ENCODE measurements at regions not wholly inside any gene's neighbourhood (a gene's known extent, or its start where the extent isn't known, plus 50 kb on each side); places are given as distances from the start of the nearest gene placed in this dataset.

DNA sequence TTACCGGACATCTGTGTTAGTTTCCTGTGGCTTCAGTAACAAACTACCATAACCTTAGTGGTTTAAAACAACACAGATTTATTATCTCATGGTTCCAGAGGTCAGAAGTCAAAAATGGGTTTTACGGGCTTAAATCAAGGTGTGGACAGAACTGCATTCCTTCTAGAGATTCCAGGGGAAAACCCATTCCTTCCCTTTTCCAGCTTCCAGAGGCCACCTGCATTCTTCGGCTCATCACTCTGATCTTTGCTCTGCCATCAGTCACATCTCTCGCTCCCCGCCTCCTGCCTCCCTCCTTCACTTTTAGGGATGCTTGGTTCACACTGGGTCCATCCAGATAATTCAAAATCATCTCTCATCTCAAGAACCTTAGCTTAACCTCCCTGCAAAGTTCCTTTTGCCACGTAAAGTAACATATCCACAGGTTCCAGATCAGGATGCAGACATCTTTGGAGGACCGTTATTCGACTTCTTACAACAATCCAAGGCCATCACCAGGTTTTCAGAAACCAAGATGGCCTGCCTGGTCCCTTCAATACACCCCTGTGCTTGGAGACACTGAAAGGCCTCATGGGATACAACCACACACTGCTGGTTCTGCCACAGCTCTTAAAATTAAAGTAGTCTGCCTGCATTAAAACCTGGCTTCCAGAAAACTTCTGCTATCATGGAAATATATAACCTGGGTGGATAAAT lies 225.9 kb upstream of the MYO3A start:
- Histone ChIP-seq H3K36me3 (ENCODE audit: insufficient read depth in 1 of 2, low read depth in 1 of 2) (no peaks in the 10 kb centered on the region), H3K27ac (no peak overlapping the region), H3K9me3 (no peaks in the 10 kb centered on the region), H3K4me3 (no peak overlapping the region), H3K4me1 (no peaks in the 10 kb centered on the region), H3K27me3 (ENCODE audit: insufficient read depth in 3 of 3, low read length in 2 of 3) (no peaks in the 10 kb centered on the region)
- TF ChIP-seq CTCF (IDR thresholded peaks at IDR 0.05), result no peak
- DNase-seq (no peak), ATAC-seq (no peak)
- intact Hi-C loops (cut with DNase I), result no loop called here
- WGBS, 3 donors, result 64 to 71% (median 65%) methylated on average over 8 of the region's 8 CpGs

DNA sequence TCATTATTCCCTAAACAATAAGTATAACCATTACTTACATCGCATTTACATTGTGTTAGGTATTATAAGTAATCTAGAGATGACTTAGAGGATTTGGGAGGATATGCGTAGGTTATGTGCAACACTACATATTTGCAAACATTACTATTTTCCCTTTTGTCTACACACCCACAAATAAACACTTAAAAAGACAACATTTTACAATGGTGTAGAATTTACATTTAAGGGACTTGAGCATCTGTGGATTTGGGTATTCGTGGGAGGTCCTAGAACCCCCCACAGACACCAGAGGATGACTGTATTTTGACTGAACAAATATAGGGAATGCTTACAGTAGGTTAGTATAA lies 220.2 kb upstream of the MYO3A start:
- ATAC-seq (no peak), DNase-seq (no peak)
- Histone ChIP-seq H3K4me3 (no peak overlapping the region), H3K4me1 (no peaks in the 10 kb centered on the region), H3K27ac (no peak overlapping the region), H3K9me3 (no peaks in the 10 kb centered on the region), H3K27me3 (ENCODE audit: insufficient read depth in 3 of 3, low read length in 2 of 3) (no peaks in the 10 kb centered on the region), H3K36me3 (ENCODE audit: insufficient read depth in 1 of 2, low read depth in 1 of 2) (no peaks in the 10 kb centered on the region)
- 84 to 89% (median 85%) methylated on average over 3 of the region's 3 CpGs for WGBS, 3 donors
- intact Hi-C loops (cut with DNase I), result loop anchor here (5.0 kb wide), 1 partner anchor 602 kb away; no protein-coding TSS in a partner anchor
- no peak for TF ChIP-seq CTCF (IDR thresholded peaks at IDR 0.05)

DNA sequence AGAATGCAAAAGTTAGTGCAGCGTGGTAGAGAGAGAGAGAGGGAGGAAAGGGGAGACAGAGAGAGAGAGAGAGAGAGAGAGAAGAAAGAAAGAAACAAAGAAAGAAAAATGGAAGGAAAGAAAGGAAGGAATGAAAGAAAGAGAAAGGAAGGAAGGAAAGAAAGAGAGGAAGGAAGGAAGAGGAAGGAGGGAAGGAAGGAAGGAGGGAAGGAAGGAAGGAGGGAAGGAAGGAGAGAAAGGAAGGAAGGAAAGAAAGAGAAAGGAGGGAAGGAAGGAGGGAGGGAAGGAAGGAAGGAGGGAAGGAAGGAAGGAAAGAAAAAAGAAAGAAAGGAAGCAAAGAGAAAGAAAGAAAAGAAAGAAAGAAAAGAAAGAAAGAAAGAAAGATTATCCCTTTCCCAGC lies 209.8 kb upstream of the MYO3A start:
- Histone ChIP-seq H3K27ac (no peak overlapping the region), H3K4me1 (no peaks in the 10 kb centered on the region), H3K9me3 (no peaks in the 10 kb centered on the region), H3K4me3 (no peak overlapping the region), H3K36me3 (ENCODE audit: insufficient read depth in 1 of 2, low read depth in 1 of 2) (no peaks in the 10 kb centered on the region), H3K27me3 (ENCODE audit: insufficient read depth in 3 of 3, low read length in 2 of 3) (no peaks in the 10 kb centered on the region)
- DNase-seq (no peak), ATAC-seq (no peak)
- intact Hi-C loops (cut with DNase I), result loop anchor here in 1 of 2 donors (10.0 kb wide), 1 partner anchor 831 kb away; no protein-coding TSS in a partner anchor
- WGBS, 3 donors, result 77 to 79% (median 79%) methylated on average over 1 of the region's 1 CpG
- no peak for TF ChIP-seq CTCF (IDR thresholded peaks at IDR 0.05)

DNA sequence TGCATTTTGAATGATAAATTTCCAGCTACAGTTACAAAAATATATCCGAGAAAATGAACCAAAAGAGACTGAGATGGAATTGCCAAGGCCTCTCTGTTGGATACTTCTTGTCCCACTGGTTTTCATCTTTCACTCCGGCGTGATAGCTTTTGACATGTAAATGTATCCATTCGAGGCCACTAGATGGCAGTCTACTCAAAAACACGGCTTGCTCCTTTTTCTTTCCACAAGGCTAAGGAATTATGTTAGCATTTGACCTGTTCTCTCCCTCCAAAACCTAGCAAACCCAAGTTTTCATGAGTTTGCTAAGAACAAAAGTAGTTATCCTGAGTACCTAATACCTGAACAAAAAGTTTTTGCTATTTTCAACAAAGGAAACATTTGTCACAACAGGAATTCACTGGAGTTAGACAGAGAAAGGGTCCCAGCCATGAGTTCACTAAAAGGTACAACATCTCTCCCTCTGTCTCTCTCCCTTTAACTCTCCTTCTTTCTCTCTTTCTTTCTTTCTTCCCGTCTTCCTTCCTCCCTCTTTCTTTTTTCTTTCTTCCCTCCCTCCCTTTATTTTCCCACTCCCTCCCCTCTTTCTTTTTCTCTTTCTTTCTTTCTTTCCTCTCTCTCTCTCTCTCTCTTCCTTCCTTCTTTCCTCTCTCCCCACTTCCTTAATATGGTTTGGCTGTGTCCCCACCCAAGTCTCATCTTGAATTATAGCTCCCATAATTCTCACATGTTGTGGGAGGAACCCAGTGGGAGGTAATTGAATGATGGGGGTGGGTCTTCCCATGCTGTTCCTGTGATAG lies 207.9 kb upstream of the MYO3A start:
- intact Hi-C loops (cut with DNase I), result loop anchor here in 1 of 2 donors (10.0 kb wide), 1 partner anchor 829 kb away; no protein-coding TSS in a partner anchor
- H3K27me3 ChIP-seq (ENCODE audit: insufficient read depth in 3 of 3, low read length in 2 of 3), result no peaks in the 10 kb centered on the region
- no peak overlapping the region for H3K4me3 ChIP-seq
- no peak overlapping the region for H3K27ac ChIP-seq
- no peaks in the 10 kb centered on the region for H3K9me3 ChIP-seq
- H3K36me3 ChIP-seq (ENCODE audit: insufficient read depth in 1 of 2, low read depth in 1 of 2), result no peaks in the 10 kb centered on the region
- WGBS, 3 donors, result 7 to 9% (median 8%) methylated on average over 6 of the region's 6 CpGs
- ATAC-seq (no peak), DNase-seq (no peak)
- H3K4me1 ChIP-seq, result no peaks in the 10 kb centered on the region
- TF ChIP-seq CTCF (IDR thresholded peaks at IDR 0.05), result peak; percentile 55
